HG03439 (cell line): ENCODE measurements at regions not wholly inside any gene's neighbourhood (a gene's known extent, or its start where the extent isn't known, plus 50 kb on each side); places are given as distances from the start of the nearest gene placed in this dataset.

Experiments used
- ATAC-seq: cut with Tn5 transposase; IDR thresholded peaks from one replicate; pipeline ENCODE4 v1.9.1; 2021; ENCODE audit warnings: mild to moderate bottlenecking, moderate library complexity; ENCODE audit not compliant: unreplicated experiment

- no peak for ATAC-seq
Observed at GRCh38 chr12:132408626-132409494, 79.5 kb upstream of the GALNT9 start.

DNA sequence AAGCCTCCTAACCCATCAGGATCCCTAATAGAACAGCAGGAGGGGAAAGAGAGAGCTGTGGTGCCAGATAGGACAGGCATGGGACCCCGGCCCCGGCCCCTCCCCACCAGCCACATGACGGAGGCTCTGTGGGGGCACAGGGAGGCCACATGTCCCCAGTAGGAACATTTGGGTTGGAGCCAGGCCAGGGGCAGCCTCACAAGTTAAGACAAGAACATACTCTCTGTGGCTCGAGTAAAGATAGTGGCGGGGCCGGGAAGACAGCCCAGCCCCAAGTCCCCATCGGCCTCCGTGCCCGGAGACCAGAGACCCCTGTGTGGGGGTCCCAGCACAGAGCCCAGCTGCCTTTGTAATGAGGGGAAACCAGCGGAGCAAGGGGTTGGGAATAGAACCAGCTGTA is 78.6 kb upstream of the GALNT9 start:
- no peak for ATAC-seq

- no peak for ATAC-seq
Observed at GRCh38 chr12:132407451-132407961, 78.1 kb upstream of the GALNT9 start.

DNA sequence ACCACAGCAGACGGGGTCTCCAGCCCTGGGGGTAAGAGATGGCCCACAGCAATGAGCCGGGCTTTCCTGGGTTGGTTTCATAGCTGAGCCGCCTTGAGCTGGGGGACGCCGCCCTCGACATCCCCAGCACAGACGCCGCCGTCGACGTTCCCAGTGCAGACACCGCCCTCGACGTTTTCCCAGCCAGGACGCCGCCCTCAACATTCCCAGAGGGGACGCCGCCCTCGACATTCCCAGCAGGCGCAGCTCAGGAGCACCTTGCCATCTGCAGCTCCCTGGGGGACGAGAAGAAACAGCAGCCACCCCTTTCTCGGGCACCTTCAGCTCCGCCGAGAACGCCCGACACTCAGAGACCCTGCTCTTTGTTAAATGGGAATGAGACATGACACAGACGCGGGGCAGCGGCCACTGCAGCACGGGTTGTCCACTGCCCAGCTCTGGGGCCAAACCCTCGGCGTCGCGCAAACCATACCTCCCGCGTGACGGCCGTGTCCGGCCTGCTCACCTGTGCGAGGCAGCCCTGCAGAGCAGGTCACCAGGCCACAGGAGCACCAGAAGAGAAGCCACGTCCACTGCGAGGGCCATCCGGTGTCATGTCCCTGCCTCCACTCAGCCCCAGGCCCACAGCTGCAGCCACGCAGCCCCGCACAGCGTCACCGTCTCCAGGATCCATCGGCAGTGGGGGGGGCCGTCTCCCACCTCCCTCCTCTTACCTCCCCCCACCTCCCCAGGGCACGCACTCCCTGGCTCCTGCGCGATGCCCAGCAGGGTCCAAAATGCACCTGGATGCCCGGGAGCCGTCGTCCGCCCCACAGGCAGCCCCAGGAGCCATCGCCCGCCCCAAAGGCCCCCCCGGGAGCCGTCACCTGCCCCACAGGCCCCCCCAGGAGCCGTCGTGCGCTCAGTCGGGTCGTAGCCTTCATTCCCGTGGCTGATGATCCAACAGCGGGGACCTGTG is 77.4 kb upstream of the GALNT9 start:
- ATAC-seq: no peak

GRCh38 chr12:132405742-132406251 is 76.4 kb upstream of the GALNT9 start:
- no peak for ATAC-seq

- ATAC-seq: no peak
Observed at GRCh38 chr12:132404951-132405741, 75.8 kb upstream of the GALNT9 start.

DNA sequence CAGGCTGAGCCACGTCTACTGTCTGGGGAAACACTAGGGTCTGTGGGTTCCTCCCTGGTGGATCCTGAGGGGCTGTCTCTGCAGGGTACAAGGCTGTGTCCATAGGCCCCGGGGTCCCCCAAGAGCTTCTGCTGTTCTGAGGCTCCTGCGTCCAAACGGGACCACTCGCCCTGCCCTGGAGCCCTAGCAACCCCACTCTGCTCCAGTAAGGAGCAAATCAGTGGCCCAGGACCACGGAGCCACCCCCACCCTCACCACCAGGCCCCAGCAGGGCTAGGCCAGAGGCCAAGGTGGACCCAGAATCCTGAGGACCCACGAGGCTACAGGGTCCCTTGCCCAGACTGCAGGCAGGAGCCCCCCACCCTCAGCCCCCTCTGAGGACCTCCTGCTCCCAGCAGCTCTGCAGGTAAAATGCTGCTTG is 75.1 kb upstream of the GALNT9 start:
- ATAC-seq: no peak

- ATAC-seq: no peak
Observed at GRCh38 chr12:132403636-132404434, 74.4 kb upstream of the GALNT9 start.

GRCh38 chr12:132402831-132403416 is 73.5 kb upstream of the GALNT9 start:
- no peak for ATAC-seq

DNA sequence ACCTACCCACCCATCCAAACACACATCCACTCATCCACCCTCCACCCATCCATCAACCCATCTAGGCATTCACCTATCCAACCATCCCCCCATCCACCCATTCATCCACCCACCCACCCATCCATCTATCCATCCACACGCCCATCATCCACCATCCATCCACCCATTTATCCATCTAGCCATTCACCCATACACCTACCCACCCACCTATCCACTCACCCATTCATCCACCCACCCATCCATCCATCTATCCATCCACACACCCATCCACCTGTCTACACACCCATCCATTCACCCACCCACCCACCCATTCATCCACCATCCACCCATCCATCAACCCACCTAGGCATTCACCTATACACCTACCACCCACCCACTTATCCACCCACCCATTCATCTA is 72.6 kb upstream of the GALNT9 start:
- ATAC-seq: no peak

DNA sequence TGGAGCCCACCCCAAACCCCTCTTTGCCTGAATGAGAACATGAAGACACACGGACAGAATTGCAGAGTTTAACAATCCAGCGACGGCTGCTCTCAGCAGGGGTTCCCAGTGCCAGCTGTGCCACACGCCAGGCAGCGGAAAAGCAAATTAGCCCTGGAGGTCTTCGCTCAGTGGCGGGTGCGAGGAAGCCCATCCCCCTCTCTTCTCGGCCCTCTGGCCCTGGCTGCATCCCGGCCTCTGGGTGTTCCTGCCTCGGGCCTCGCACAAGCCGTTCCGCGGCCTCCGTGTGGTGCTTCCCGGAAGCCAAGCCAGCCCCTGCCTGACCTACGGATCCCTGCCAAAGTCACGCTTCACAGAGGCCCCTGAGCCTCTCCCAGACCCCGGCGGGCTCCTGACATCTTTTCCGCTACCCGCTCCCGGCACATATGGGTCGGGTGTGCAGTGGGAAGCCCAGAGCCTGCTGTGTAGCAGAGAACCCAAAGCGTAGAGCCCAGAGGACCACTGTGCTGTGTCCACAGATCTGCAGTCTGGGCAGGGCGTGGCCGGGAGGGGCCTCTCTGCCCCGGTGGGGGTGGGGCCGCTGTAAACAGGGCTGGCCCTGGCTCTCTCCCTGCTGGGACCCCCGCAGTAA is 70.7 kb upstream of the GALNT9 start:
- ATAC-seq: no peak

- no peak for ATAC-seq
Observed at GRCh38 chr12:132399092-132400010, 70.0 kb upstream of the GALNT9 start.

DNA sequence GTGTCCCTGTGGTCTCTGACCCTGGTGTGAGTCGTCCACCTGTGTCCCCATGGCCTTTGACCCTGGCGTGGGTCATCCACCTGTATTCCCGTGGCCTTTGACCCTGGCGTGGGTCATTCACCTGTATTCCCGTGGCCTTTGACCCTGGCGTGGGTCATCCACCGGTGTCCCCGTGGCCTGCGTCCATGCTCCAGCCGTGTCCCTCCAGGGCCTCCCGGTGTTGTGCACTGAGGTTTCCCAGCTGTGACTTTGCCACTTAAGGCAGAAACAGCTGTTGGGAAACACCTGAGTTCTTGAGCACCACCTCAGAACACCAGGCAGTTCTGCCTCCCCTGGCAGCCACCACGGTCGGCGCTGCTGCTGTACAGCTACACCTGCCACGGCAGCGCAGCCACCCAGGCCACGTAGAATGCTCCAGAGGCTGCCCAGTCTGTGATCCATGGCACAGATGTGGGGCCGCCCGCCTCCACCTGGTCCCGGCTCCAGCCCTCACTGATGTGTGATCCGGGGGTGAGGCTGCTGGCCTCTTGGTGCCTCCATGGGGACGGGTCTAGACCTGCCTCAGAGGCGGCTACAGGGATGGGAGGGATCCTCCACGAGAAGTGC is 69.1 kb upstream of the GALNT9 start:
- no peak for ATAC-seq

DNA sequence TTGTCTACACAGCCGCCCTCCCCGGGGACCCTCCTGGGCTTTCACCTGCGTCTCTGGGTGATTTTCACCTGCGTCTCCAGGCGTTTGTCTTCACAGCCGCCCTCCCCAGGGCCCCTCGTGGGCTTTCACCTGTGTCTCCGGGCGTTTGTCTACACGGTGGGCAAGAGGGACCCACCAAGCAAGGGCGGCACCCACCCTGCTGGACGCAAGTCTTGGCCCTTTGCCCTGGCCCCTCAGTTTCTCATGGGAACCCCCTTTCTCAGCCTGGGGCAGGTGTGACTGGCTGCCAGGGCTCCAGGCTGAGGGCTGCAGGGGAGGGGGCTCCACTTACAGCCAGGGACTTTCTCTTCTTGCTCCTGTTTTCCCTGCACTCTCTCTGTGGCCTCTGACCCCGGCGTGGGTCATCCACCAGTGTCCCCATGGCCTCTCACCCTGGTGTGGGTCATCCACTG is 68.6 kb upstream of the GALNT9 start:
- ATAC-seq: no peak

DNA sequence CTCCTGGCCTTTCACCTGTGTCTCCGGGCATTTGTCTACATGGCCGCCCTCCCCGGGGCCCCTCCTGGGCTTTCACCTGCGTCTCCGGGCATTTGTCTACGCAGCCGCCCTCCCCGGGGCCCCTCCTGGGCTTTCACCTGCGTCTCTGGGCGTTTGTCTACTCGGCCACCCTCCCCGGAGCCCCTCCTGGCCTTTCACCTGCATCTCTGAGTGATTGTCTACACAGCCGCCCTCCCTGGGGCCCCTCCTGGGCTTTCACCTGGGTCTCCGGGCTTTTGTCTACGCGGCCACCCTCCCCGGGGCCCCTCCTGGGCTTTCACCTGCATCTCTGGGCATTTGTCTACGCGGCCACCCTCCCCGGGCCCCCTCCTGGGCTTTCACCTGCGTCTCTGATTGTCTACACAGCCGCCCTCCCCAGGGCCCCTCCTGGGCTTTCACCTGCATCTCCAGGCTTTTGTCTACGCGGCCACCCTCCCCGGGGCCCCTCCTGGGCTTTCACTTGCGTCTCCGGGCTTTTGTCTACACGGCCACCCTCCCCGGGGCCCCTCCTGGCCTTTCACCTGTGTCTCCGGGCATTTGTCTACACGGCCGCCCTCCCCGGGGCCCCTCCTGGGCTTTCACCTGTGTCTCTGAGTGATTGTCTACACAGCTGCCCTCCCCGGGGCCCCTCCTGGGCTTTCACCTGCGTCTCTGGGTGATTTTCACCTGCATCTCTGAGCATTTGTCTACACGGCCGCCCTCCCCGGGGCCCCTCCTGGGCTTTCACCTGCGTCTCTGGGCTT is 68.0 kb upstream of the GALNT9 start:
- no peak for ATAC-seq

DNA sequence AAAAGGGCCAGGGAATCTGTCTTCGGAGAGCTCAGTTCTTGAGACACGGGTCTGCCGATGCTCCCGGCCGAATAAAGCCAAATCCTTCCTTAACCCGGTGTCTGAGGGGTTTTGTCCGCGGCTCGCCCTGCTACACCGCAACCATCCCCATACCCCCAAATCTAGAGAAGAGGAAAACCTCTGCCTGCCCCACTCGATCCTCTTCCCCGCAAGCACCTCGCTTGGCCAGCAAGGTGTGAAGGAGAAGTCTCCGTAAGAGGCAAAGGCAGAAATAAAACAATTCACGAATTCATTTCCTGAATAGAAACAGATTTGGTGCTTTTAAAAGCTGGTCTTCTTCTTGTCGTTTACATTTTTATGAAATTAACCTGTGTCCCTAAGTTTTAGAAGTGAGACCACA is 67.3 kb upstream of the GALNT9 start:
- ATAC-seq: no peak

DNA sequence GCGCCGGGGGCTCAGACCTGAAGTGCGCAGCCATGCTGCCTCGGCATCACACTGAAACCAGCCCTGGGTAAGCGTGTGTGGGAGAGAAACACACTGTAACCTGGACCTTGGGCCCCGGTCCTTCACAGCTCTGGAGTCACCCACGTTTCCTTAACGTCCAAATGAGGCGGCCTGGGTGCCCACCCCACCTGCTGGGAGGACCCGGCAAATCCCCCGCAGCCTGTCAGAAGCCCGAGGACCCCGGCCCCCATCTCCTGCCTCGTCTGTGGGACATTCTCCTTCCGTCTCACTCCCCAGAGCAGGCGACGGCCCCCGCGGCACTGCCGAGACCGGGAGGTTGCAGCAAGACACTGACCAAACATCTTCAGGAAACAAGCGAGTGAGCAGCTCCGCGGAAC is 66.5 kb upstream of the GALNT9 start:
- no peak for ATAC-seq
